CD8-positive, alpha-beta memory T cell (primary cell): ENCODE measurements at regions not wholly inside any gene's neighbourhood (a gene's known extent, or its start where the extent isn't known, plus 50 kb on each side); places are given as distances from the start of the nearest gene placed in this dataset.

ENCODE experiments used
- CTCF ChIA-PET: fragments of 350-600 bp; sonication (Branson Sonifier 250); formaldehyde crosslinking; loops from one replicate; lab custom pipeline; 2021; ENCODE audit warnings: antibody characterized with exemption; lab: Charles Lee
- POLR2A ChIA-PET: fragments of 350-600 bp; sonication (Branson Sonifier 250); formaldehyde crosslinking; loops from one replicate; lab custom pipeline; 2021; ENCODE audit warnings: antibody characterized with exemption; lab: Charles Lee
- DNase-seq, 5 donors: peaks; one replicate each; pipeline versions ENCODE4 v3.0.0 to v3.0.0-alpha.2; 2020 to 2022; ENCODE audit warnings: mixed read lengths in 1 of 5
- H3K27ac ChIP-seq: one replicate; pipeline ENCODE4 v1.7.0; 2013; ENCODE audit warnings: low read depth, mild to moderate bottlenecking, low read length, moderate library complexity
- H3K27me3 ChIP-seq: 2 replicates; pipeline ENCODE4 v1.7.0; 2013; ENCODE audit warnings: low read length, mild to moderate bottlenecking; ENCODE audit not compliant: insufficient read depth, poor library complexity, severe bottlenecking
- H3K36me3 ChIP-seq: 2 replicates; pipeline ENCODE4 v1.7.0; 2013; ENCODE audit warnings: mild to moderate bottlenecking, low read length, moderate library complexity; ENCODE audit not compliant: insufficient read depth
- H3K4me1 ChIP-seq: 2 replicates; pipeline ENCODE4 v1.7.0; 2013; ENCODE audit warnings: mild to moderate bottlenecking, low read length, moderate library complexity; ENCODE audit not compliant: insufficient read depth
- H3K4me3 ChIP-seq: 2 replicates; pipeline ENCODE4 v1.7.0; 2013; ENCODE audit warnings: mild to moderate bottlenecking, low read length
- H3K9me3 ChIP-seq: 2 replicates; pipeline ENCODE4 v1.7.0; 2013; ENCODE audit warnings: mild to moderate bottlenecking, low read length
- H3K27ac Mint-ChIP-seq, 8 donors: one replicate each; pipeline ENCODE4 v1.8.0; 2020 to 2021; ENCODE audit warnings: mixed read lengths in 8 of 8, mild to moderate bottlenecking in 6 of 8, inconsistent platforms in 3 of 8, moderate library complexity in 3 of 8
- H3K27me3 Mint-ChIP-seq, 2 donors: one replicate each; pipeline ENCODE4 v1.8.0; 2020 to 2021; ENCODE audit warnings: mixed read lengths in 2 of 2, mild to moderate bottlenecking in 1 of 2, moderate library complexity in 1 of 2
- H3K36me3 Mint-ChIP-seq, 3 donors: one replicate each; pipeline ENCODE4 v1.8.0; 2020 to 2021; ENCODE audit warnings: mixed read lengths in 3 of 3, inconsistent platforms in 1 of 3, mild to moderate bottlenecking in 1 of 3
- H3K4me1 Mint-ChIP-seq, 3 donors: one replicate each; pipeline ENCODE4 v1.8.0; 2020 to 2021; ENCODE audit warnings: mixed read lengths in 3 of 3, inconsistent platforms in 1 of 3, mild to moderate bottlenecking in 1 of 3
- H3K4me3 Mint-ChIP-seq, 7 donors: one replicate each; pipeline ENCODE4 v1.8.0; 2020 to 2021; ENCODE audit warnings: mixed read lengths in 7 of 7, mild to moderate bottlenecking in 6 of 7, moderate library complexity in 4 of 7, inconsistent platforms in 2 of 7
- H3K9me3 Mint-ChIP-seq, 5 donors: one replicate each; pipeline ENCODE4 v1.8.0; 2020 to 2022; ENCODE audit warnings: mixed read lengths in 5 of 5, mild to moderate bottlenecking in 3 of 5, moderate library complexity in 2 of 5, inconsistent platforms in 1 of 5

DNA sequence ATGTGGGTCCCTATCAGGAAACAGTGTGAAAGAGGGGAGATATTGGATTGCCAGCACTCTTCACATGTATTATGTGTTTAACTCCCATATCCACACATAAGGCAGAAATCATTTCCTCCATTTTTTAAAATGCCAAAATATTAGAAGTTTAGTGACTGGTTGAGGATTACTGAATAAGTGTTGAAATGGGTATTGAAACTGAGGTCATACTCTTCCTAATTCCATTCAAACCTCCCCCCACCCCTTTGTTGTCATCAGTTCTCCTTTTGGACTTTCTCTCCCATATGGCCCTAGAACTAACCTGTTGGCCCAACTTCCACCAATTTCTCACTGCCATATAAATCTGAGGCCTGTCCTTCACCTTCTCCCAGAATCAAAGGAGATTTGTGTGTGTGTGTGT is 81.6 kb downstream of the EVX1 start:
- H3K9me3 Mint-ChIP-seq, result peaks cover 0 to 4% (median 0%) of the 10 kb centered on the region in 5 donors
- H3K4me1 Mint-ChIP-seq, result no peaks in the 10 kb centered on the region
- H3K4me3 Mint-ChIP-seq, result no peak overlapping the region
- no peaks in the 10 kb centered on the region for H3K4me1 ChIP-seq
- H3K36me3 ChIP-seq, result no peaks in the 10 kb centered on the region
- H3K27ac Mint-ChIP-seq, result no peak overlapping the region
- no peak for DNase-seq
- no peaks in the 10 kb centered on the region for H3K27me3 ChIP-seq
- peaks cover 0 to 1% (median 0%) of the 10 kb centered on the region in 3 donors for H3K36me3 Mint-ChIP-seq
- no peak overlapping the region for H3K27ac ChIP-seq
- POLR2A ChIA-PET, result no interaction called here
- no peaks in the 10 kb centered on the region for H3K9me3 ChIP-seq
- H3K4me3 ChIP-seq, result no peak overlapping the region
- H3K27me3 Mint-ChIP-seq, result peaks cover 4 to 29% of the 10 kb centered on the region in 2 donors
- CTCF ChIA-PET, result no interaction called here

- H3K4me1 Mint-ChIP-seq, result no peaks in the 10 kb centered on the region
- peaks cover 5 to 15% (median 14%) of the 10 kb centered on the region in 5 donors for H3K9me3 Mint-ChIP-seq
- Histone ChIP-seq H3K36me3 (no peaks in the 10 kb centered on the region), H3K4me3 (no peak overlapping the region), H3K27me3 (no peaks in the 10 kb centered on the region), H3K9me3 (no peaks in the 10 kb centered on the region), H3K4me1 (no peaks in the 10 kb centered on the region), H3K27ac (no peak overlapping the region)
- H3K27ac Mint-ChIP-seq, result no peak overlapping the region
- H3K27me3 Mint-ChIP-seq, result peaks cover 1 to 10% of the 10 kb centered on the region in 2 donors
- peaks cover 0 to 1% (median 0%) of the 10 kb centered on the region in 3 donors for H3K36me3 Mint-ChIP-seq
- CTCF ChIA-PET, result no interaction called here
- no peak overlapping the region for H3K4me3 Mint-ChIP-seq
- POLR2A ChIA-PET, result no interaction called here
- DNase-seq, result no peak
Measured at GRCh38 chr7:27329909-27330308, 87.3 kb downstream of the EVX1 start.

DNA sequence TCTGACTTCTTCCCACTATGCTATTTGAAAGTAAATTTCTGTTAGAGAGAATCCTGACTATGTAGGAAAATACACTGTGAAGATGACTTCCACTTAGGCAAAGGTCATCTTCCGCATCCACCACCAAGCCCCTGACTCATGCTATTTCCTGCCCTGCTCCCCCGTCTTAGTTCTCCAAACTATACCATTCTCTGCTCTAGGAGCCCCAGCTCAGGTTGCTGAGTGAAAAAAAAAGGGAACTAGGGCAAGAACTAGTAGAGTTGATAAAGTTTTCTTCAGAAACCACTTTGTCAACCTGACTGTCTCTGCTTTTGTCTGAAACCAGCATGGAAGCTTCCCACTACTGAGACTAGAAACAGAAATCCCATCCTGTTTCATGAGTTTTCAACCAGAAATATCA is 96.9 kb downstream of the EVX1 start:
- Mint-ChIP-seq H3K9me3 (peaks cover 0 to 1% (median 0%) of the 10 kb centered on the region in 5 donors), H3K4me1 (no peaks in the 10 kb centered on the region), H3K27me3 (peaks cover 20 to 25% of the 10 kb centered on the region in 2 donors), H3K36me3 (peaks cover 0 to 1% (median 0%) of the 10 kb centered on the region in 3 donors), H3K27ac (no peak overlapping the region), H3K4me3 (peak overlapping the region in 1 of 7 donors; percentile 34)
- Histone ChIP-seq H3K27me3 (no peaks in the 10 kb centered on the region), H3K36me3 (no peaks in the 10 kb centered on the region), H3K4me1 (no peaks in the 10 kb centered on the region), H3K9me3 (no peaks in the 10 kb centered on the region), H3K27ac (no peak overlapping the region), H3K4me3 (no peak overlapping the region)
- POLR2A ChIA-PET, result no interaction called here
- CTCF ChIA-PET, result no interaction called here
- no peak for DNase-seq

- H3K27ac Mint-ChIP-seq, result no peak overlapping the region
- no peak overlapping the region for H3K4me3 ChIP-seq
- POLR2A ChIA-PET, result no interaction called here
- no peaks in the 10 kb centered on the region for H3K36me3 Mint-ChIP-seq
- H3K27ac ChIP-seq, result no peak overlapping the region
- H3K4me3 Mint-ChIP-seq, result no peak overlapping the region
- H3K9me3 ChIP-seq, result no peaks in the 10 kb centered on the region
- CTCF ChIA-PET, result no interaction called here
- no peaks in the 10 kb centered on the region for H3K4me1 ChIP-seq
- no peaks in the 10 kb centered on the region for H3K9me3 Mint-ChIP-seq
- no peaks in the 10 kb centered on the region for H3K36me3 ChIP-seq
- H3K27me3 Mint-ChIP-seq, result peaks cover 11 to 29% of the 10 kb centered on the region in 2 donors
- no peak for DNase-seq
- peaks cover 3% of the 10 kb centered on the region for H3K27me3 ChIP-seq
- no peaks in the 10 kb centered on the region for H3K4me1 Mint-ChIP-seq
Measured at GRCh38 chr7:27344471-27344870, 101.9 kb downstream of the EVX1 start.

DNA sequence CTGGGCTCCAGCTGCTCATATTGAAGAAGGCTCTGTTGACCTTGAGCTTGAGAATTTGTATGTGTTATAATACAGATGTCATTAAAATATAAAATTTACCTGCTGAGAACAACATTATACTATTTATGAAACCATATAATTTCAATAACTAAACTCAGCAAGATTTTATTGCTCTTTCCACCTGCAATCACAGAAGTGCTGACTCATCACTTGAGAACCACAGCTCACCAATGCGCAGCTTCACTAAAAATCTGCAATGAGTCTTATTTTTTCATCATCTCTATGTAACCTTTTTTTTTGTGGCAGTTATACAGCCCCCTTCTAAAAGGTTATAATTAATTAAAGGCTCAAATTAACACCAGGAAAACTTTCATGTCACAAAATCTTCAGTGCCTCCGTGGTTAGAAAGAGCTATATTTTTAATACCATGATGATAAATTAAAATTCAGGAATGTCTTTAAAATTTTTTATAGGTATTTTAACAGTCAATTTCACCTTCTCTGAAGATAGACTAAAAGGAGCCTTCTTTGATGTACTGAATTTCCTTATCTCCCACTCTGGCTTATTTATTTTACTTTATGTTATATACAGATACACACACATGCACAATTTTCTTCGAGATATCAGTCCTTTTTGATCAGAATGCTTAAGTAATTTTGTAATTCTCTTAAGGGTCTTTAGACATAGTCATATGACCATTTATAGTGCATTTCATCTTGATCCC is 102.7 kb downstream of the EVX1 start:
- Mint-ChIP-seq H3K27me3 (peaks cover 11 to 35% of the 10 kb centered on the region in 2 donors), H3K4me3 (no peak overlapping the region), H3K9me3 (no peaks in the 10 kb centered on the region), H3K27ac (no peak overlapping the region), H3K4me1 (no peaks in the 10 kb centered on the region), H3K36me3 (no peaks in the 10 kb centered on the region)
- ChIA-PET POLR2A (no interaction called here), CTCF (no interaction called here)
- DNase-seq, result no peak
- Histone ChIP-seq H3K27me3 (peaks cover 3% of the 10 kb centered on the region), H3K9me3 (no peaks in the 10 kb centered on the region), H3K4me3 (no peak overlapping the region), H3K4me1 (no peaks in the 10 kb centered on the region), H3K27ac (no peak overlapping the region), H3K36me3 (no peaks in the 10 kb centered on the region)

DNA sequence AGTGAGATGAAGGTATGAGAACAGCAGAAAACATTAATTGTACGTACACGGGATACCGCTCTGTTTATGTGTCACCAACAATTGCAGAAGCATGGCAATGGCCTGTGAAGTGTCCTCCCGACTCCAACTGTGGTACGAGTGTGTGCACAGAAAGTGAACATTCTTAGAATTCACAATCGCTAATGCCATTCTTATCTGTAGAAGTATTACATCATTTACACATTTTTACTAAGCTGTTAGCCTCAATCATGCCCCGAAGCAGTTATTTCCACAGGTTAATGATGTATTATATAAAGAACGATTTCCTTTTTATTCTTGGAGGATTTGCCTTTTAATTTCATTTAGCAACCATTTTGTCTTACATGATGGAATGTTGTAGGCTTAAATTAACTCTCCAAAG is 103.4 kb downstream of the EVX1 start:
- Mint-ChIP-seq H3K27me3 (peaks cover 11 to 32% of the 10 kb centered on the region in 2 donors), H3K36me3 (no peaks in the 10 kb centered on the region), H3K27ac (no peak overlapping the region), H3K9me3 (no peaks in the 10 kb centered on the region), H3K4me1 (no peaks in the 10 kb centered on the region), H3K4me3 (no peak overlapping the region)
- Histone ChIP-seq H3K27me3 (peaks cover 3% of the 10 kb centered on the region), H3K36me3 (no peaks in the 10 kb centered on the region), H3K9me3 (no peaks in the 10 kb centered on the region), H3K4me1 (no peaks in the 10 kb centered on the region), H3K4me3 (no peak overlapping the region), H3K27ac (no peak overlapping the region)
- CTCF ChIA-PET, result no interaction called here
- POLR2A ChIA-PET, result no interaction called here
- no peak for DNase-seq

DNA sequence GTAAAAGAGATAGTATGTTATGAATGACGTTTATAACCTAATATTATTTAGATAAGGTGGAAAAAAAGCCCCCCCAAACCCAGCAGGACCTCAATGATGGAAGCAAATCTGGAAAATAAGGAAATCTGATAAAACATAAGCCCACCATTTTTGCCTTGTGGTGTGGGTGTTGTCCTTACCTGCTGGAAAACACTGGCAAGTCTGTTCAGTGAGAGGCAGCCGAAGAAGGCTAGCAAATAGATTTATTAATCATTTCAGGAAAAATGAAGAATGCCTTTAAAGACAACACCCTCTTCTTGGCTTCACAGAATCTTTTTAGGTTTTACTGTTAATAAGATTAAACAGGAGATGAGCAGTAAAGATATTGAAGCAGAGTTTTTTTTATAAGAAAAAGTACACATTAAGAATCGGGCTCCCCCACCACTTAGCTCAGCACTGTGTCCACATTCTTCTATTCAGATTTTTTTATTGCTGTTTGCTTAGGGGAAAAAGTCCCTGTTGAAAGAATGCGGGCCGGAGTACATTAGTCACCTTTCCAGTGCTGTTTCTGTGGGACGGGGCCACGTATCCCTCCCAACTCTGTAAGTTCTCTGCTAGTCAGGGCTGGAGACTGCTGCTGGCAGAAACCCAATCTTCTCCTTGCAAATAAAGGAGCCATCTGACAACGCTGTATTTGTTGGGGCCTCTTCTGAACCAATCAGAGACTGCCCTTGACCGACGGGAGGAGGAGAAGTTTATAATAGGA is 104.1 kb downstream of the EVX1 start:
- POLR2A ChIA-PET, result no interaction called here
- Histone ChIP-seq H3K4me1 (no peaks in the 10 kb centered on the region), H3K27me3 (peaks cover 3% of the 10 kb centered on the region), H3K4me3 (no peak overlapping the region), H3K36me3 (no peaks in the 10 kb centered on the region), H3K9me3 (no peaks in the 10 kb centered on the region), H3K27ac (no peak overlapping the region)
- peaks cover 11 to 34% of the 10 kb centered on the region in 2 donors for H3K27me3 Mint-ChIP-seq
- H3K27ac Mint-ChIP-seq, result no peak overlapping the region
- no peak overlapping the region for H3K4me3 Mint-ChIP-seq
- no peaks in the 10 kb centered on the region for H3K4me1 Mint-ChIP-seq
- CTCF ChIA-PET, result no interaction called here
- no peak for DNase-seq
- no peaks in the 10 kb centered on the region for H3K9me3 Mint-ChIP-seq
- H3K36me3 Mint-ChIP-seq, result no peaks in the 10 kb centered on the region

DNA sequence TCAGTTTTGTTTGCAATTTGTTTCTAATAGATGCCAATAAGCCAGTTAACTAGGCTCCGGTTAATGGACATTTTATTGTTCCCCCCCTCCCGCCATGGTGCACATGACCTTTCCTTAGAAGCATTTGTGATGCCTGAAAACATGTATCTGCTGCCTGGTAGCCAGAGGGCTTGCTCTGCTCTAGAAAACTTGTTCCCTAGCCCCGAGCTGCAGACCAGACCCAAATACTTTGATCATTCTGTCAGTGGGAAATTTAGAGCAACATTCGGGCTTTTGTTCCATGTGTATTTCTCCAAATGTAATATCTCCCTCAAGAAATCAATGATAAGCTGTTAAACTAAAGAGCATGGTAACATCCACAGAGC is 104.7 kb downstream of the EVX1 start:
- peaks cover 7 to 30% of the 10 kb centered on the region in 2 donors for H3K27me3 Mint-ChIP-seq
- no peaks in the 10 kb centered on the region for H3K36me3 ChIP-seq
- no peak overlapping the region for H3K4me3 ChIP-seq
- H3K27ac Mint-ChIP-seq, result no peak overlapping the region
- no peaks in the 10 kb centered on the region for H3K4me1 Mint-ChIP-seq
- ChIA-PET CTCF (no interaction called here), POLR2A (no interaction called here)
- H3K27ac ChIP-seq, result no peak overlapping the region
- no peaks in the 10 kb centered on the region for H3K9me3 ChIP-seq
- no peak overlapping the region for H3K4me3 Mint-ChIP-seq
- DNase-seq, result no peak
- no peaks in the 10 kb centered on the region for H3K36me3 Mint-ChIP-seq
- no peaks in the 10 kb centered on the region for H3K4me1 ChIP-seq
- H3K27me3 ChIP-seq, result peaks cover 3% of the 10 kb centered on the region
- H3K9me3 Mint-ChIP-seq, result no peaks in the 10 kb centered on the region
